Nephron (organoid): ENCODE measurements at regions not wholly inside any gene's neighbourhood (a gene's known extent, or its start where the extent isn't known, plus 50 kb on each side); places are given as distances from the start of the nearest gene placed in this dataset.

Experiments used
- H3K27ac Mint-ChIP-seq, 3 experiments: 2 replicates each; pipeline ENCODE4 v1.8.0; 2020; ENCODE audit warnings: mixed read lengths in 3 of 3, mild to moderate bottlenecking in 2 of 3, moderate library complexity in 1 of 3
- H3K27me3 Mint-ChIP-seq: 2 replicates; pipeline ENCODE4 v1.8.0; 2021; ENCODE audit warnings: low read depth, mild to moderate bottlenecking, moderate library complexity, mixed read lengths
- H3K36me3 Mint-ChIP-seq: 2 replicates; pipeline ENCODE4 v1.8.0; 2020; ENCODE audit warnings: low read depth, mixed read lengths
- H3K4me1 Mint-ChIP-seq: 2 replicates; pipeline ENCODE4 v1.8.0; 2020; ENCODE audit warnings: mixed read lengths
- H3K4me3 Mint-ChIP-seq, 3 experiments: 2 replicates each; pipeline ENCODE4 v1.8.0; 2020; ENCODE audit warnings: mild to moderate bottlenecking in 3 of 3, mixed read lengths in 3 of 3, moderate library complexity in 2 of 3
- H3K9me3 Mint-ChIP-seq: 2 replicates; pipeline ENCODE4 v1.8.0; 2020; ENCODE audit warnings: mixed read lengths
- TF ChIP-seq, protein P1 (sequence below), 3 experiments: fragments of 200-600 bp; sonication (generic); IDR thresholded peaks; one replicate each; pipeline ENCODE4 v1.5.0; 2021; ENCODE audit warnings: antibody characterized with exemption in 3 of 3; ENCODE audit not compliant: unreplicated experiment in 3 of 3

GRCh38 chr5:157934600-157934999 is 75.7 kb upstream of the CLINT1 start:
- H3K4me3 Mint-ChIP-seq, result no peak overlapping the region
- H3K36me3 Mint-ChIP-seq, result no peaks in the 10 kb centered on the region
- peaks cover 4% of the 10 kb centered on the region for H3K9me3 Mint-ChIP-seq
- H3K27me3 Mint-ChIP-seq, result no peaks in the 10 kb centered on the region
- H3K27ac Mint-ChIP-seq, result no peak overlapping the region
- TF ChIP-seq, protein P1, sequence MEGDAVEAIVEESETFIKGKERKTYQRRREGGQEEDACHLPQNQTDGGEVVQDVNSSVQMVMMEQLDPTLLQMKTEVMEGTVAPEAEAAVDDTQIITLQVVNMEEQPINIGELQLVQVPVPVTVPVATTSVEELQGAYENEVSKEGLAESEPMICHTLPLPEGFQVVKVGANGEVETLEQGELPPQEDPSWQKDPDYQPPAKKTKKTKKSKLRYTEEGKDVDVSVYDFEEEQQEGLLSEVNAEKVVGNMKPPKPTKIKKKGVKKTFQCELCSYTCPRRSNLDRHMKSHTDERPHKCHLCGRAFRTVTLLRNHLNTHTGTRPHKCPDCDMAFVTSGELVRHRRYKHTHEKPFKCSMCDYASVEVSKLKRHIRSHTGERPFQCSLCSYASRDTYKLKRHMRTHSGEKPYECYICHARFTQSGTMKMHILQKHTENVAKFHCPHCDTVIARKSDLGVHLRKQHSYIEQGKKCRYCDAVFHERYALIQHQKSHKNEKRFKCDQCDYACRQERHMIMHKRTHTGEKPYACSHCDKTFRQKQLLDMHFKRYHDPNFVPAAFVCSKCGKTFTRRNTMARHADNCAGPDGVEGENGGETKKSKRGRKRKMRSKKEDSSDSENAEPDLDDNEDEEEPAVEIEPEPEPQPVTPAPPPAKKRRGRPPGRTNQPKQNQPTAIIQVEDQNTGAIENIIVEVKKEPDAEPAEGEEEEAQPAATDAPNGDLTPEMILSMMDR (IDR thresholded peaks at IDR 0.05; ENCODE audit: unreplicated experiment in 3 of 3), result no peak
- H3K4me1 Mint-ChIP-seq, result no peaks in the 10 kb centered on the region

- TF ChIP-seq, protein P1 (IDR thresholded peaks at IDR 0.05; ENCODE audit: unreplicated experiment in 3 of 3), result no peak
- Mint-ChIP-seq H3K4me1 (no peaks in the 10 kb centered on the region), H3K36me3 (no peaks in the 10 kb centered on the region), H3K27ac (no peak overlapping the region), H3K9me3 (peaks cover 4% of the 10 kb centered on the region), H3K27me3 (no peaks in the 10 kb centered on the region), H3K4me3 (no peak overlapping the region)
These were observed 74.1 kb upstream of the CLINT1 start for GRCh38 chr5:157933005-157933404.

GRCh38 chr5:157930710-157931109 is 71.8 kb upstream of the CLINT1 start:
- TF ChIP-seq, protein P1 (IDR thresholded peaks at IDR 0.05; ENCODE audit: unreplicated experiment in 3 of 3), result no peak
- H3K9me3 Mint-ChIP-seq, result peaks cover 4% of the 10 kb centered on the region
- H3K27me3 Mint-ChIP-seq, result no peaks in the 10 kb centered on the region
- no peaks in the 10 kb centered on the region for H3K36me3 Mint-ChIP-seq
- H3K4me3 Mint-ChIP-seq, result no peak overlapping the region
- H3K4me1 Mint-ChIP-seq, result peaks cover 9% of the 10 kb centered on the region
- no peak overlapping the region for H3K27ac Mint-ChIP-seq

- H3K36me3 Mint-ChIP-seq, result no peaks in the 10 kb centered on the region
- H3K4me1 Mint-ChIP-seq, result peaks cover 9% of the 10 kb centered on the region
- no peak overlapping the region for H3K4me3 Mint-ChIP-seq
These were observed 68.0 kb upstream of the CLINT1 start for GRCh38 chr5:157926977-157927376.

DNA sequence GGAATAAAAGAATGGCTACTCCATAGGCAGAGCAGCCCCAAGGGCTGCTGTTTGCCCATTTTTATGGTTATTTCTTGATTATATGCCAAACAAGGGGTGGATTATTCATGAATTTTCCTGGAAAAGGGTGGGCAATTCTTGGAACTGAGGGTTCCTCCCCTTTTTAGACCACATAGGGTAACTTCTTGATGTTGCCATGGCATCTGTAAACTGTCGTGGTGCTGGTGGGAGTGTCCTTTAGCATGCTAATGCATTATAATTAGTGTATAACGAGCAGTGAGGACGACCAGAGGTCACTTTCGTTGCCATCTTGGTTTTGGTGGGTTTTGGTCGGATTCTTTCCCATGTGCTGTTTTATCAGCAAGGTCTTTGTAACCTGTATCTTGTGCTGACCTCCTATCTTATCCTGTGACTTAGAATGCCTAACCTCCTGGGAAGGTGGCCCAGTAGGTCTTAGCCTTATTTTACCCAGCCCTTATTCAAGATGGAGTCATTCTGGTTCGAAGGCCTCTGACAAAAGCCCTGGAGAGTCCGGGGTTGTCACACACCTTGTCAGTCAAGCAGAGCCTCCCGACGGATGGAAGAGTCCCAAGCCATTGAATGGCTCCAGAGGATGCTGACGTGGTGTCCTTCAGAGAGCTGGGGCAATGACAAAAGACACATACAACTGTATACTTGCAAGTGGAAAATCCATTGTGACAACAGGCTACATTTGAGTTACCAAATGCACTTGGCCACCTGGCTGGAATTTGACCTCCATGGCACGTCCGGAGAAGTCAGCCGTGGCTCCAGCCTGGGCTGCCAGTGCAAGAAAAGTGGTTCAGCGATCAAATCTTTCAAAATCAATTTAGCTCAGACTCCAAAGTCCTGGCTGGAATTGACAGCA is 67.1 kb upstream of the CLINT1 start:
- no peaks in the 10 kb centered on the region for H3K9me3 Mint-ChIP-seq
- H3K27me3 Mint-ChIP-seq, result peaks cover 7% of the 10 kb centered on the region
- H3K4me3 Mint-ChIP-seq, result no peak overlapping the region
- peak overlapping the region in 1 of 3 experiments; percentile 74 for H3K27ac Mint-ChIP-seq
- TF ChIP-seq, protein P1 (IDR thresholded peaks at IDR 0.05; ENCODE audit: unreplicated experiment in 3 of 3), result no peak
- H3K36me3 Mint-ChIP-seq, result no peaks in the 10 kb centered on the region
- peaks cover 9% of the 10 kb centered on the region for H3K4me1 Mint-ChIP-seq

More at GRCh38 chr5:157926977-157927376, 68.0 kb upstream of the CLINT1 start:
- peaks cover 7% of the 10 kb centered on the region for H3K27me3 Mint-ChIP-seq
- TF ChIP-seq, protein P1 (IDR thresholded peaks at IDR 0.05; ENCODE audit: unreplicated experiment in 3 of 3), result no peak
- H3K9me3 Mint-ChIP-seq, result no peaks in the 10 kb centered on the region
- peak overlapping the region in 2 of 3 experiments; percentile 41 to 74 for H3K27ac Mint-ChIP-seq
